ENCODE measurements at regions not wholly inside any gene's neighbourhood (a gene's known extent, or its start where the extent isn't known, plus 50 kb on each side); places are given as distances from the start of the nearest gene placed in this dataset.

GRCh38 chr3:28089527-28089897 lies 151.9 kb upstream of the CMC1 start:
- TF ChIP-seq, protein P1, sequence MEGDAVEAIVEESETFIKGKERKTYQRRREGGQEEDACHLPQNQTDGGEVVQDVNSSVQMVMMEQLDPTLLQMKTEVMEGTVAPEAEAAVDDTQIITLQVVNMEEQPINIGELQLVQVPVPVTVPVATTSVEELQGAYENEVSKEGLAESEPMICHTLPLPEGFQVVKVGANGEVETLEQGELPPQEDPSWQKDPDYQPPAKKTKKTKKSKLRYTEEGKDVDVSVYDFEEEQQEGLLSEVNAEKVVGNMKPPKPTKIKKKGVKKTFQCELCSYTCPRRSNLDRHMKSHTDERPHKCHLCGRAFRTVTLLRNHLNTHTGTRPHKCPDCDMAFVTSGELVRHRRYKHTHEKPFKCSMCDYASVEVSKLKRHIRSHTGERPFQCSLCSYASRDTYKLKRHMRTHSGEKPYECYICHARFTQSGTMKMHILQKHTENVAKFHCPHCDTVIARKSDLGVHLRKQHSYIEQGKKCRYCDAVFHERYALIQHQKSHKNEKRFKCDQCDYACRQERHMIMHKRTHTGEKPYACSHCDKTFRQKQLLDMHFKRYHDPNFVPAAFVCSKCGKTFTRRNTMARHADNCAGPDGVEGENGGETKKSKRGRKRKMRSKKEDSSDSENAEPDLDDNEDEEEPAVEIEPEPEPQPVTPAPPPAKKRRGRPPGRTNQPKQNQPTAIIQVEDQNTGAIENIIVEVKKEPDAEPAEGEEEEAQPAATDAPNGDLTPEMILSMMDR (IDR thresholded peaks at IDR 0.05), result no peak
- TF ChIP-seq POLR2AphosphoS5 (IDR thresholded peaks at IDR 0.05) (no peak), POLR2A (IDR thresholded peaks at IDR 0.05) (no peak)
